ENCODE measurements at regions not wholly inside any gene's neighbourhood (a gene's known extent, or its start where the extent isn't known, plus 50 kb on each side); places are given as distances from the start of the nearest gene placed in this dataset.

GRCh38 chr4:123308667-123309066 is 87.9 kb upstream of the SPRY1 start:
- Histone ChIP-seq H3K4me1 (ENCODE audit: control insufficient read depth in 1 of 2, insufficient read depth in 2 of 2, low read length in 2 of 2) (no peaks in the 10 kb centered on the region), H3K27ac (ENCODE audit: low read depth in 1 of 2, low read length in 2 of 2) (no peak overlapping the region), H4K20me1 (ENCODE audit: insufficient read depth, low read length) (no peaks in the 10 kb centered on the region), H3K9me3 (replicated peaks in 1 of 2; ENCODE audit: control insufficient read depth in 1 of 2, insufficient read depth in 1 of 2, low read length in 2 of 2) (no peaks in the 10 kb centered on the region), H3K9ac (ENCODE audit: insufficient read depth, low read length, poor library complexity, severe bottlenecking) (no peak overlapping the region), H3K36me3 (replicated peaks in 1 of 2; ENCODE audit: control insufficient read depth in 1 of 2, insufficient read depth in 2 of 2, low read length in 2 of 2) (no peaks in the 10 kb centered on the region), H3K4me3 (replicated peaks in 1 of 3; ENCODE audit: low read depth in 2 of 3, low read length in 3 of 3) (no peak overlapping the region), H2AFZ (ENCODE audit: insufficient read depth, low read depth, low read length, poor library complexity, severe bottlenecking) (no peak overlapping the region), H3K79me2 (ENCODE audit: insufficient read depth, low read length) (no peaks in the 10 kb centered on the region), H3K27me3 (ENCODE audit: control insufficient read depth in 2 of 2, insufficient read depth in 2 of 2, low read length in 2 of 2) (no peaks in the 10 kb centered on the region), H3K4me2 (replicated peaks; ENCODE audit: extremely low read depth, low read length, poor library complexity, severe bottlenecking) (no peak overlapping the region)
- TF ChIP-seq CTCF (IDR thresholded peaks at IDR 0.05) = no peak
- intact Hi-C loops (cut with micrococcal nuclease) = no loop called here
- Mint-ChIP-seq H3K36me3 (peaks cover 5 to 9% of the 10 kb centered on the region in 2 donors), H3K4me1 (peaks cover 3% of the 10 kb centered on the region), H3K4me3 (no peak overlapping the region), H3K27me3 (ENCODE audit: low read depth in 3 of 3) (peaks cover 0 to 2% (median 0%) of the 10 kb centered on the region in 3 donors), H3K27ac (no peak overlapping the region), H3K9me3 (peaks cover 0 to 7% (median 2%) of the 10 kb centered on the region in 7 donors)
- no CpG with 5 or more reads among the region's 1 CpG for WGBS (ENCODE audit: insufficient coverage)
- DNase-seq = no peak

GRCh38 chr4:123312116-123312515 is 84.5 kb upstream of the SPRY1 start:
- Histone ChIP-seq H3K27me3 (ENCODE audit: control insufficient read depth in 2 of 2, insufficient read depth in 2 of 2, low read length in 2 of 2) (no peaks in the 10 kb centered on the region), H4K20me1 (ENCODE audit: insufficient read depth, low read length) (no peaks in the 10 kb centered on the region), H3K4me3 (replicated peaks in 1 of 3; ENCODE audit: low read depth in 2 of 3, low read length in 3 of 3) (no peak overlapping the region), H3K4me1 (ENCODE audit: control insufficient read depth in 1 of 2, insufficient read depth in 2 of 2, low read length in 2 of 2) (no peaks in the 10 kb centered on the region), H3K79me2 (ENCODE audit: insufficient read depth, low read length) (no peaks in the 10 kb centered on the region), H2AFZ (ENCODE audit: insufficient read depth, low read depth, low read length, poor library complexity, severe bottlenecking) (no peak overlapping the region), H3K4me2 (replicated peaks; ENCODE audit: extremely low read depth, low read length, poor library complexity, severe bottlenecking) (no peak overlapping the region), H3K27ac (ENCODE audit: low read depth in 1 of 2, low read length in 2 of 2) (no peak overlapping the region), H3K9me3 (replicated peaks in 1 of 2; ENCODE audit: control insufficient read depth in 1 of 2, insufficient read depth in 1 of 2, low read length in 2 of 2) (no peaks in the 10 kb centered on the region), H3K9ac (ENCODE audit: insufficient read depth, low read length, poor library complexity, severe bottlenecking) (no peak overlapping the region), H3K36me3 (replicated peaks in 1 of 2; ENCODE audit: control insufficient read depth in 1 of 2, insufficient read depth in 2 of 2, low read length in 2 of 2) (no peaks in the 10 kb centered on the region)
- Mint-ChIP-seq H3K4me1 (no peaks in the 10 kb centered on the region), H3K36me3 (peaks cover 11 to 21% of the 10 kb centered on the region in 2 donors), H3K27ac (no peak overlapping the region), H3K9me3 (peaks cover 0 to 13% (median 2%) of the 10 kb centered on the region in 7 donors), H3K27me3 (ENCODE audit: low read depth in 3 of 3) (peaks cover 0 to 2% (median 0%) of the 10 kb centered on the region in 3 donors), H3K4me3 (no peak overlapping the region)
- DNase-seq = no peak
- WGBS (ENCODE audit: insufficient coverage) = no CpG with 5 or more reads among the region's 1 CpG
- no peak for TF ChIP-seq CTCF (IDR thresholded peaks at IDR 0.05)
- intact Hi-C loops (cut with micrococcal nuclease) = no loop called here
